Eye (tissue), 1 donor: ENCODE measurements at regions not wholly inside any gene's neighbourhood (a gene's known extent, or its start where the extent isn't known, plus 50 kb on each side); places are given as distances from the start of the nearest gene placed in this dataset.

Source experiments
- DNase-seq: peaks from one replicate; pipeline ENCODE4 v3.0.0-alpha.2; 2015

- DNase-seq = no peak
Measured at GRCh38 chr3:30225021-30225420, 381.4 kb upstream of the TGFBR2 start.

- DNase-seq = no peak
Measured at GRCh38 chr3:30226601-30227151, 379.7 kb upstream of the TGFBR2 start.

- no peak for DNase-seq
Measured at GRCh38 chr3:30227571-30228301, 378.7 kb upstream of the TGFBR2 start.

- no peak for DNase-seq
Measured at GRCh38 chr3:30228302-30228631, 378.1 kb upstream of the TGFBR2 start.

GRCh38 chr3:30231277-30232141 is 374.9 kb upstream of the TGFBR2 start:
- no peak for DNase-seq

- DNase-seq = no peak
Measured at GRCh38 chr3:30232142-30232541, 374.3 kb upstream of the TGFBR2 start.

- peak; percentile 43 for DNase-seq
Measured at GRCh38 chr3:30233913-30234646, 372.3 kb upstream of the TGFBR2 start.

GRCh38 chr3:30236011-30236410 is 370.4 kb upstream of the TGFBR2 start:
- DNase-seq = no peak

GRCh38 chr3:30241721-30242120 is 364.7 kb upstream of the TGFBR2 start:
- DNase-seq = no peak

- DNase-seq = peak; percentile 17
Measured at GRCh38 chr3:30245858-30246622, 360.4 kb upstream of the TGFBR2 start.

GRCh38 chr3:30248423-30248822 is 358.0 kb upstream of the TGFBR2 start:
- no peak for DNase-seq

- DNase-seq = no peak
Measured at GRCh38 chr3:30252474-30252873, 353.9 kb upstream of the TGFBR2 start.

- DNase-seq = no peak
Measured at GRCh38 chr3:30253832-30254231, 352.6 kb upstream of the TGFBR2 start.

GRCh38 chr3:30256474-30256873 is 349.9 kb upstream of the TGFBR2 start:
- DNase-seq = no peak

- DNase-seq = no peak
Measured at GRCh38 chr3:30258426-30259392, 347.7 kb upstream of the TGFBR2 start.

GRCh38 chr3:30259730-30260129 is 346.7 kb upstream of the TGFBR2 start:
- no peak for DNase-seq

- DNase-seq = no peak
Measured at GRCh38 chr3:30260762-30261161, 345.6 kb upstream of the TGFBR2 start.

- DNase-seq = no peak
Measured at GRCh38 chr3:30263238-30263924, 343.0 kb upstream of the TGFBR2 start.

GRCh38 chr3:30263925-30264313 is 342.5 kb upstream of the TGFBR2 start:
- no peak for DNase-seq

GRCh38 chr3:30266524-30266923 is 339.9 kb upstream of the TGFBR2 start:
- no peak for DNase-seq

GRCh38 chr3:30268288-30268687 is 338.1 kb upstream of the TGFBR2 start:
- DNase-seq = no peak
